Hepatocyte (in vitro differentiated cells): ENCODE measurements at regions not wholly inside any gene's neighbourhood (a gene's known extent, or its start where the extent isn't known, plus 50 kb on each side); places are given as distances from the start of the nearest gene placed in this dataset.

Experiments used
- DNase-seq: peaks from one replicate; pipeline ENCODE4 v3.0.0-alpha.2; 2016; ENCODE audit warnings: low spot score
- H2AFZ ChIP-seq: fragments of 200-600 bp; sonication (generic); 2 replicates; pipeline ENCODE4 v1.6.0; 2016; ENCODE audit warnings: antibody characterized with exemption, mild to moderate bottlenecking
- H3K27ac ChIP-seq: fragments of 200-600 bp; sonication (generic); 2 replicates; pipeline ENCODE4 v1.5.1; 2016; ENCODE audit warnings: mild to moderate bottlenecking
- H3K27me3 ChIP-seq: fragments of 200-600 bp; sonication (generic); 2 replicates; pipeline ENCODE4 v1.6.1; 2016
- H3K36me3 ChIP-seq: fragments of 200-600 bp; sonication (generic); replicated peaks from 2 replicates; pipeline ENCODE4 v1.5.1; 2016; ENCODE audit warnings: low read depth; ENCODE audit not compliant: insufficient read depth
- H3K4me1 ChIP-seq: fragments of 200-600 bp; sonication (generic); 2 replicates; pipeline ENCODE4 v1.5.1; 2016; ENCODE audit warnings: mild to moderate bottlenecking, moderate library complexity; ENCODE audit not compliant: insufficient read depth
- H3K4me2 ChIP-seq: fragments of 200-600 bp; sonication (generic); 2 replicates; pipeline ENCODE4 v1.6.0; 2016
- H3K4me3 ChIP-seq: fragments of 200-600 bp; sonication (generic); 2 replicates; pipeline ENCODE4 v1.5.1; 2016; ENCODE audit warnings: mild to moderate bottlenecking
- H3K79me2 ChIP-seq: fragments of 200-600 bp; sonication (generic); 2 replicates; pipeline ENCODE4 v1.6.0; 2017; ENCODE audit warnings: mild to moderate bottlenecking
- H3K9me2 ChIP-seq: fragments of 200-600 bp; sonication (generic); replicated peaks from 2 replicates; pipeline ENCODE4 v1.6.0; 2017; ENCODE audit warnings: mild to moderate bottlenecking; ENCODE audit not compliant: insufficient read depth
- H3K9me3 ChIP-seq: fragments of 200-600 bp; sonication (generic); 2 replicates; pipeline ENCODE4 v1.5.1; 2016; ENCODE audit warnings: low read depth, mild to moderate bottlenecking
- H4K20me1 ChIP-seq: fragments of 200-600 bp; sonication (generic); 2 replicates; pipeline ENCODE4 v1.6.0; 2016; ENCODE audit warnings: mild to moderate bottlenecking; ENCODE audit not compliant: insufficient read depth, poor library complexity, severe bottlenecking
- EZH2 ChIP-seq: fragments of 200-600 bp; sonication (generic); IDR thresholded peaks from 2 replicates; pipeline ENCODE4 v1.6.1; 2016; ENCODE audit warnings: antibody characterized with exemption, mild to moderate bottlenecking, borderline replicate concordance
- EZH2phosphoT487 ChIP-seq: fragments of 200-600 bp; sonication (generic); IDR thresholded peaks from one replicate; pipeline ENCODE4 v1.6.1; 2018; ENCODE audit warnings: antibody characterized with exemption, mild to moderate bottlenecking, low read depth, moderate library complexity; ENCODE audit not compliant: unreplicated experiment, severe bottlenecking
- WGBS: methylation state at CpG from one replicate; pipeline ENCODE4 v1.1.6; 2016; ENCODE audit warnings: low lambda C conversion rate; ENCODE audit errors: missing lambda C conversion rate; 5-methylcytosine and 5-hydroxymethylcytosine counted together
- TF ChIP-seq, protein P1 (sequence below): fragments of 200-600 bp; sonication (generic); IDR thresholded peaks from 2 replicates; pipeline ENCODE4 v1.5.1; 2016; ENCODE audit warnings: antibody characterized with exemption, mild to moderate bottlenecking; ENCODE audit not compliant: poor library complexity

DNA sequence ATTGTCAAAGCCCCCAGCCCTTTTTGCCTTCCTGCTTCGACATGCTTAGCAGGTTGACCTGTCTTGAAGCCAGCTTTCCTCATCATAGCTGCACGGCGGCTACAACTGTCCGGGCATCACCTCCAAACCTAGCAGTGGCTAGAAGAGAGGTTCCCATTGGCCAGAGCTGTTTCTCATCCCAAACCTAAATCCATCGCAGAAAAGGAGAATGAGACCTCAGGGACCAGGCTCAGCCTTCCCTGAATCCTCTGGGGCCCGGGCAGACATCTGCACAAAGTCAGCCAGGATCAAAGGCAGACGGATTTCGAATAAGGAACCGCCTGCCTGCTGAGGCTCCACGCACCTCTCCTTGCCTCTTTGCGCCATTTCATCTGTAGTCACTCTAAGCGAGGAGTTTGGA, 101.7 kb upstream of the SLC66A3 start:
- no peaks in the 10 kb centered on the region for H4K20me1 ChIP-seq
- H3K27ac ChIP-seq = no peak overlapping the region
- H3K79me2 ChIP-seq = no peaks in the 10 kb centered on the region
- H2AFZ ChIP-seq = no peak overlapping the region
- no peaks in the 10 kb centered on the region for H3K9me3 ChIP-seq
- no peaks in the 10 kb centered on the region for H3K36me3 ChIP-seq
- no peak overlapping the region for H3K4me2 ChIP-seq
- H3K4me1 ChIP-seq = no peaks in the 10 kb centered on the region
- DNase-seq = no peak
- WGBS = 91% methylated on average over 12 of the region's 12 CpGs
- no peaks in the 10 kb centered on the region for H3K27me3 ChIP-seq
- H3K4me3 ChIP-seq = no peak overlapping the region
- no peak for TF ChIP-seq EZH2phosphoT487
- TF ChIP-seq EZH2 = no peak
- TF ChIP-seq, protein P1, sequence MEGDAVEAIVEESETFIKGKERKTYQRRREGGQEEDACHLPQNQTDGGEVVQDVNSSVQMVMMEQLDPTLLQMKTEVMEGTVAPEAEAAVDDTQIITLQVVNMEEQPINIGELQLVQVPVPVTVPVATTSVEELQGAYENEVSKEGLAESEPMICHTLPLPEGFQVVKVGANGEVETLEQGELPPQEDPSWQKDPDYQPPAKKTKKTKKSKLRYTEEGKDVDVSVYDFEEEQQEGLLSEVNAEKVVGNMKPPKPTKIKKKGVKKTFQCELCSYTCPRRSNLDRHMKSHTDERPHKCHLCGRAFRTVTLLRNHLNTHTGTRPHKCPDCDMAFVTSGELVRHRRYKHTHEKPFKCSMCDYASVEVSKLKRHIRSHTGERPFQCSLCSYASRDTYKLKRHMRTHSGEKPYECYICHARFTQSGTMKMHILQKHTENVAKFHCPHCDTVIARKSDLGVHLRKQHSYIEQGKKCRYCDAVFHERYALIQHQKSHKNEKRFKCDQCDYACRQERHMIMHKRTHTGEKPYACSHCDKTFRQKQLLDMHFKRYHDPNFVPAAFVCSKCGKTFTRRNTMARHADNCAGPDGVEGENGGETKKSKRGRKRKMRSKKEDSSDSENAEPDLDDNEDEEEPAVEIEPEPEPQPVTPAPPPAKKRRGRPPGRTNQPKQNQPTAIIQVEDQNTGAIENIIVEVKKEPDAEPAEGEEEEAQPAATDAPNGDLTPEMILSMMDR = no peak
- H3K9me2 ChIP-seq = no peaks in the 10 kb centered on the region

DNA sequence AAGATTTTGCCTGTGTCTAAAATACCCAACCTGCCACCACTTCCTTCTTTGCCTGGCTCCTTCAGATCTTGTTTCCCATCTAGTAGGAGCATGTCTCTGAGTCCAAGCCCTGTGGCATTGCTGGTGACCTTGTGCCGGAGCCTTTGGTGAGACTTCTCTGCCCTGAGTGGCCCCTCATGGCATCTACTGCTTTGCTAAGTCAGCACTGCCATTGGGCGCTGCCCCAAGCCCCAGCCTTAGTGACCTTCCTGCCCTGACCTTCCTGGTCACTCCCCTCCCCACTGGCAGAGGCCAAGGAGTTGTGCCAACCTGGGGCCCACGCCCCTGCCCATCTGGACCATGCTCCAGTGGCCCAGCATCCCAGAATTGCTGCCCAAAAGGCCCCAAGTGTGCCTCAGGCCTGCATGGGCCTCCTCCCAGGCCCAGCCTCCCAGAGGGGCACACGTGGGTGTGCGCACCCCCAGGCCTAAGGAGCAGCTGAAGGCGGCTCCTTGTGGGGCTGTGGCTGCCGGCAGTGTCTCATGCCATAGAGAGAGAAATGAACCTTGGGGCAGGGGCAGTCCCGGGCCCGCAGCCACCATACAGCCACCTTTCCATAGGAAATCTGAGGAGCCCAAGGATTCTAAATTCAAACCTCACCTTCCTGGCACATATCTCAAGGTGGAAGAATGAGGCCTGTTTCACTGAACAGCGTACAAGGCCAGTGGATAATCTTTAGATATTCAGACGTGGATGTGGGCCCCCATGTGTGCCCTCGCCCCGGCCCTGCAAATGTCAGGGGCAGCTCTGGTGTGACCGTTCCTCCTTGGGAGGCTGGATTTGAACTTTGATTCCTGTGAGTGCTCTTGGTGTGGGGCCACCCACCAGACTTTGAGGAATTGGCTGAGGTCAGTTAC, 100.2 kb upstream of the SLC66A3 start:
- H3K27ac ChIP-seq = no peak overlapping the region
- H3K9me3 ChIP-seq = no peaks in the 10 kb centered on the region
- no peak overlapping the region for H2AFZ ChIP-seq
- H3K4me1 ChIP-seq = no peaks in the 10 kb centered on the region
- H4K20me1 ChIP-seq = no peaks in the 10 kb centered on the region
- DNase-seq = no peak
- no peaks in the 10 kb centered on the region for H3K9me2 ChIP-seq
- no peaks in the 10 kb centered on the region for H3K36me3 ChIP-seq
- no peaks in the 10 kb centered on the region for H3K27me3 ChIP-seq
- H3K4me2 ChIP-seq = no peak overlapping the region
- 91% methylated on average over 14 of the region's 14 CpGs for WGBS
- TF ChIP-seq, protein P1 = no peak
- TF ChIP-seq EZH2phosphoT487 (no peak), EZH2 (no peak)
- no peak overlapping the region for H3K4me3 ChIP-seq
- no peaks in the 10 kb centered on the region for H3K79me2 ChIP-seq

DNA sequence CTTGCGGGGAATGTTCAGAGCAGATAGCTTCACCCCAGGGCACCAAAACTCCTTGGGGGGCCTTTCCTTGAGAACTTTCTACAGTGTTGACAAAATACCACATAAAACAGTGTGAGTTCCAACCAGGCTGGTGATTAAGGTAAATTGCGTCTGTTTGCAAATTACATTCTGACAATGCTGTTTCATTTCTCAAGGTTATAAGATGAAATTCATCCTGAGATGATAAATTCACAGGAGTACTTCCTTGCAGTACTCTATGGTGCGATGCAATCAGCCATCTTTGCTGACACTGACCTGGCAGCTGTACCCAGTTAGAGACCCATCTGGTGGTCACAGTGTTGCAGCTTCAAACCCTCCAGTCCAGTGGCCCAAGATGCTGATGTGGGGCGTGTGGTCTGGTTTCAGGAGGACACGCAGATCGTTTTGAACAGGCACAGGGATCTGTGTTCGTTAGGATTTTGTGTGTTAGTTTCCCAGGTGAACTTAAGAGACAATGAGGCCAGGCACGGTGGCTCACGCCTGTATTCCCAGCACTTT, 99.5 kb upstream of the SLC66A3 start:
- DNase-seq = no peak
- H2AFZ ChIP-seq = no peak overlapping the region

More for the DNA sequence above, 99.5 kb upstream of the SLC66A3 start:
- no peaks in the 10 kb centered on the region for H3K27me3 ChIP-seq
- WGBS = 95% methylated on average over 9 of the region's 9 CpGs
- H3K4me3 ChIP-seq = no peak overlapping the region
- TF ChIP-seq EZH2 (no peak), EZH2phosphoT487 (no peak)
- TF ChIP-seq, protein P1 = no peak
- H3K36me3 ChIP-seq = no peaks in the 10 kb centered on the region
- H3K9me3 ChIP-seq = no peaks in the 10 kb centered on the region
- no peaks in the 10 kb centered on the region for H3K9me2 ChIP-seq
- H3K4me1 ChIP-seq = no peaks in the 10 kb centered on the region
- no peaks in the 10 kb centered on the region for H3K79me2 ChIP-seq
- H4K20me1 ChIP-seq = no peaks in the 10 kb centered on the region
- H3K27ac ChIP-seq = no peak overlapping the region
- no peak overlapping the region for H3K4me2 ChIP-seq
